ENCODE measurements at regions not wholly inside any gene's neighbourhood (a gene's known extent, or its start where the extent isn't known, plus 50 kb on each side); places are given as distances from the start of the nearest gene placed in this dataset.
"Not testable (repeated sequence)": the region's sequence is repeated elsewhere in the genome, so short reads cannot be mapped to it uniquely, and the experiment has no call there.

DNA sequence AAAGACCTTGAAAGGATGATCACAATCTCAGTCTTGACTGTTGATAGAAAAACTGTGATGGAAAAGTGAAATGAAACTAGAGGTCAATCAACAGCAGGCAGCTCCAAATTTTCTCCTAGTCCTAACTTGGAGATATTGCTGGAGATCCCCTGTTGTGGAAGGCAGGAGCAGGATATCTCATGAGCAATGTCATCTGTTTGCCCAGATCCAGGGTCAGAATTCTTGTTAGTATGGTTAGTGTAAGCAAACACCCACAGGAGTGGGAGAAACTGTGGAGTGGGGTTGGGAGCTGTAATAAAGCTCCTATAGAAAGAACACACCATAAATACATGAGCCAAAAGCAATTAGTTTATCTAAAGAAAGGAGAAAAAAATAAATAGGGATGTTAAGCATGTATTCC, 169.0 kb downstream of the AKR1D1 start:
- TF ChIP-seq, protein P1, sequence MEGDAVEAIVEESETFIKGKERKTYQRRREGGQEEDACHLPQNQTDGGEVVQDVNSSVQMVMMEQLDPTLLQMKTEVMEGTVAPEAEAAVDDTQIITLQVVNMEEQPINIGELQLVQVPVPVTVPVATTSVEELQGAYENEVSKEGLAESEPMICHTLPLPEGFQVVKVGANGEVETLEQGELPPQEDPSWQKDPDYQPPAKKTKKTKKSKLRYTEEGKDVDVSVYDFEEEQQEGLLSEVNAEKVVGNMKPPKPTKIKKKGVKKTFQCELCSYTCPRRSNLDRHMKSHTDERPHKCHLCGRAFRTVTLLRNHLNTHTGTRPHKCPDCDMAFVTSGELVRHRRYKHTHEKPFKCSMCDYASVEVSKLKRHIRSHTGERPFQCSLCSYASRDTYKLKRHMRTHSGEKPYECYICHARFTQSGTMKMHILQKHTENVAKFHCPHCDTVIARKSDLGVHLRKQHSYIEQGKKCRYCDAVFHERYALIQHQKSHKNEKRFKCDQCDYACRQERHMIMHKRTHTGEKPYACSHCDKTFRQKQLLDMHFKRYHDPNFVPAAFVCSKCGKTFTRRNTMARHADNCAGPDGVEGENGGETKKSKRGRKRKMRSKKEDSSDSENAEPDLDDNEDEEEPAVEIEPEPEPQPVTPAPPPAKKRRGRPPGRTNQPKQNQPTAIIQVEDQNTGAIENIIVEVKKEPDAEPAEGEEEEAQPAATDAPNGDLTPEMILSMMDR (conservative IDR thresholded peaks at IDR 0.05; ENCODE audit: low read depth, low read length) = no peak
- H3K4me3 ChIP-seq (ENCODE audit: low read depth, low read length) = no peak overlapping the region
- no peak for DNase-seq (ENCODE audit: low read depth)

DNA sequence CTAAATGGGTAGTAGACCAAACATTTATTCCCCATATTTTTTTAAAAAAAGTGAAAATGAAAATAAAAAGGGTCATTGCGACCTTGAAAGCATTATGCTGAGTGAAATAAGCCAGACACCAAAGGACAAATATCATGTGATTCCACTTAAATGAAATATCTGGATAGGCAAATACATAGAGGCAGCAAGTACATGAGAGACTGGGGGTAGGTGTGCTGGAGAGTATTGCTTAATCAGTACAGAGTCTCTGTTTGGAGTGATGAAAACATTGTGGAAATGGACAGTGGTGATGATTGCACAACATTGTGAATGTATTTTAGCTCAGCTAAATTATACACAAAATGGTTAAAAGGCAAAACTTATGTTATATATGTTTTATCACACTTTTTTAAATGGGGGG, 169.4 kb downstream of the AKR1D1 start:
- no peak overlapping the region for H3K4me3 ChIP-seq (ENCODE audit: low read depth, low read length)
- DNase-seq (ENCODE audit: low read depth) = peak; percentile 39
- TF ChIP-seq, protein P1 (conservative IDR thresholded peaks at IDR 0.05; ENCODE audit: low read depth, low read length) = no peak

DNA sequence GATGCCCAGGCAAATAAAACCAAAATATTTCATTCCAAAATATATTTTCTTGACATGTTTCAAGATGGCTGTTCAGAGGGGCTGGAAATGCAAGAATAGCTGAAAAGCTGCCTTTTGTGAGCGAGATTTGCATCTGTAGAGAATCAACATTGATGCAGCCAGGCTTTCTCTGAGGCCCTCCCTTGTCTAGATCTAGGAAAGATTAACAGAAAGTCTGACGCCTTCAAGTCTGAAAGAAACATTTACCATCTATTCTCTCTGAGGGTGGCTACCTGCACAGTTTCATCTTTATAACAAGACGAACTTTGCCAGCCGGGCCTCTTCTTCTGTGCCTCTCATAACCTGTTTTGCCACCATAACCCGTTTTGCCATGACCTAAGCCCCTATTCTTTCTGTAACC, 170.2 kb downstream of the AKR1D1 start:
- no peak overlapping the region for H3K4me3 ChIP-seq (ENCODE audit: low read depth, low read length)
- DNase-seq (ENCODE audit: low read depth) = no peak
- TF ChIP-seq, protein P1 (conservative IDR thresholded peaks at IDR 0.05; ENCODE audit: low read depth, low read length) = no peak

DNA sequence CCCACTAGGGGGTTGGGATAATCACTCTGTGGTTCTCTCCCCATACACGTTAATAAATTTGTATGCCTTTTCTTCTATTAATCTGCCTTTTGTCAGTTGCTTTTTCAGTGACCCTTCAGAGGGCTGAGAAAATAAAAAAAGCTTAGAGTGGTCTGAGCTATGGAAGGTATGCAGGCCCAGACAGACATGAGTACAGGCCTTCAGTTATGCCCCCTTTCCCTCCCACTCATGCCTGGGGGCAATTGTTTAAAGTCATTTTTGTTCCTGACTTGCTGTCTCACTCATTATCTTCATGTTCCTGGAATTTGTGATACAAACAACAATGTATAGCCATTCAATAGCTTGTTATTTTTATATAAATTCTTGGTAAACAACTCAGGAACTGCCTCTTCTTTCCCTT, 170.8 kb downstream of the AKR1D1 start:
- no peak for DNase-seq (ENCODE audit: low read depth)
- TF ChIP-seq, protein P1 (conservative IDR thresholded peaks at IDR 0.05; ENCODE audit: low read depth, low read length) = no peak
- H3K4me3 ChIP-seq (ENCODE audit: low read depth, low read length) = no peak overlapping the region

DNA sequence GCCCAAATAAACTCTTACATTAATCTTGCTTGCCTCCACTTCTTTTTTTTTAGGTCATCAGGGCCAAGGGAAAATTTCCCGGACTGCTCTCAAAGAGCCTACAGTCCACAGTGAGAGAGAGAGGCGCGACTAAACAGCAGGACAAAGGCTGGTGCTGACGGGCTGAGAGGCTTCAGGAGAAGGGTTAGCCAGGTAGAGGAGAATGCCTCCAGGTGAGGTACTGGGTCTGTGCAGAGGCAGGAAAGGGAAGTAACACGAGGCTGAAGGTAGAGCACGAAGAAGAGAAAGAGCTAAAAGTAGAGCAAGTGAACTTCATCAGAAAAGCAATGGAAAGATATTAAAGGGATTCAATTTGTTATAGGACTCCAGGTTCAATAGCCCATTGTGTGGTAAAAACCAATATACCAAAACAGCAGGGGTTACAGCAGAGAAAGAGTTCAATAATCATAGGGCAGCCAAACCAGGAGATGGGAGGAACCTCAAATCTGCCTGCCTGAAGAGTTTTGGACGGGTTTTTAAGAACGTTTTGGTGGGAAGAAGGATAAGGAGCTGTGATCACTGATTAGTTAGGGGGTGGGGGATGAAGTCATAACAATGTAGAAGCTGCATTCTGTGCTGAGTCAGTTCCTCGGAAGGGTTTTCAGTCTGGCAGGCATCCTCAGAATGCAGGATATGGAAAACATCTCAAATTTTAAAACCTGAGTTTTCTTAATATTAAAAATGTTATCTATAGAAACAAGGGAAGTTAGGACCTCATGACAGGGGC, 171.5 kb downstream of the AKR1D1 start:
- H3K4me3 ChIP-seq (ENCODE audit: low read depth, low read length) = no peak overlapping the region
- no peak for DNase-seq (ENCODE audit: low read depth)
- TF ChIP-seq, protein P1 (conservative IDR thresholded peaks at IDR 0.05; ENCODE audit: low read depth, low read length) = no peak

DNA sequence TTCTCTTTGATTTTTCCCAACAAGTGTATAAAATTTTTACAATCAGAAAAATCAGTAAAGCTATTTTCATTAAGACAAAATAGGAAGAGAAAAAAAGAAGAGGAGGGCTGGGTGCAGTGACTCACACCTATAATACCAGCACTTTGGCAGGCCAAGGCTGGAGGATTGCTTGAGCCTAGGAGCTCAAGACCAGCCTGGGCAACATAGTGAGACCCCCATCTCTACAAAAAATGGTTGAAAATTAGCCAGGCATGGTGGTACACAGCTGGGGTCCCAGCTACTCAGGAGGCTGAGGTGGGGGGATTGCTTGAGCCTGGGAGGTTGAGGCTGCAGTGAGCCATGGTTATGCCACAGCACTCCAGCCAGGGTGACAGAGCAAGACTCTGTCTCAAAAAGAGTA, 172.3 kb downstream of the AKR1D1 start:
- no peak for DNase-seq (ENCODE audit: low read depth)
- no peak overlapping the region for H3K4me3 ChIP-seq (ENCODE audit: low read depth, low read length)
- TF ChIP-seq, protein P1 (conservative IDR thresholded peaks at IDR 0.05; ENCODE audit: low read depth, low read length) = no peak

DNA sequence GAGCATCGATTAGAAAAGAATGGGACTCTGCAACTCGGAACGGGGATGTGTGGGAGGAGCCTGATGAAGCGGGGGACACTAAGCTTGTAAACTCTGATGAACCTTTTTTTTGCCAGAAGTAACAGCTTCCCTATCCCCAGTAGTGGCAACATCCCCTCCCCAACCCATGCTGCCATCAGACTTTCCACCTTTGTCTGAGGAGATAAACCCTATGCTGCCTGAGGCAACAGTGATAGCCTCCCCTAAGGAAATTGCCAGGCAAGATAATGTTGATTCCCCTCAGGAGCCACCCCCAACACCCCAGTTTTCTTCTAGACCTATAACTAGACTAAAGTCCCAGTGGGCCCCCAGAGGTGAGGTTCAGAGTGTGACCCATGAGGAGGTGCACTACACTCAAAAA, 173.7 kb downstream of the AKR1D1 start:
- H3K4me3 ChIP-seq (ENCODE audit: low read depth, low read length) = no peak overlapping the region
- no peak for DNase-seq (ENCODE audit: low read depth)
- TF ChIP-seq, protein P1 (conservative IDR thresholded peaks at IDR 0.05; ENCODE audit: low read depth, low read length) = no peak

DNA sequence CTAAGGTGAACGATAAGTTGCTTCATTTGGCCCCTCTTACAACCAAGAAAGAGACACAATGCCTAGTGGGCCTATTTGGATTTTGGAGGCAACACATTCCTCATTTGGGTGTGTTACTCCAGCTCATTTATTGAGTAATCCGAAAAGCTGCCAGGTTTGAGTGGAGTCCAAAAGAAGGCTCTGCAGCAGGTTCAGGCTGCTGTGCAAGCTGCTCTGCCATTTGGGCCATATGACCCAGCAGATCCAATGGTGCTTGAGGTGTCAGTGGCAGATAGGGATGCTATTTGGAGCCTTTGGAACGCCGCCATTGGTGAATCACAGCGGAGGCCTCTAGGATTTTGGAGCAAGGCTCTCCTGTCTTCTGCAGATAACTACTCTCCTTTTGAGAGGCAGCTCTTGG, 176.4 kb downstream of the AKR1D1 start:
- H3K4me3 ChIP-seq (ENCODE audit: low read depth, low read length); DNase-seq (ENCODE audit: low read depth): not testable (repeated sequence)
